Glomerular visceral epithelial cell (primary cell): ENCODE measurements at regions not wholly inside any gene's neighbourhood (a gene's known extent, or its start where the extent isn't known, plus 50 kb on each side); places are given as distances from the start of the nearest gene placed in this dataset.
"Not testable (repeated sequence)": the region's sequence is repeated elsewhere in the genome, so short reads cannot be mapped to it uniquely, and the experiment has no call there.

Experiments
- DNase-seq: peaks from one replicate; pipeline ENCODE4 v3.0.0-alpha.2; 2016; ENCODE audit errors: extremely low spot score

DNA sequence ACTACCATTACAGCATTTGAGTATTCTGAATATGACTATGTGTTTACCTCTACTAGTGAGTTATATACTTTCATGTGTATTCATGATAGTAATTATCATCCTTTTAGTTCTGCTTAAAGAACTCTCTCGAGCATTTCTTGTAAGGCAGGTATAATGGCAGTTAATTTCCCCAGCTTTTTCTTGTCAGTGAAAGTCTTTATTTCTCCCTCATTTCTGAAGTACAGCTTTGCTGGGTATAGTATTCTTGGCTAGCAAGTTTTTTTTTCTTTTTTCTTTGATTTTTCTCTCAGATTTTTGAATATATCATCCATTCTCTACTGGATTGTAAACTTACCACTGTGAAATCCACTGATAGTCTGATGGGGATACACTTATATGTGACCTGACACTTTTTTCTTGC lies 165.9 kb upstream of the ARHGAP5 start:
- DNase-seq: no peak

DNA sequence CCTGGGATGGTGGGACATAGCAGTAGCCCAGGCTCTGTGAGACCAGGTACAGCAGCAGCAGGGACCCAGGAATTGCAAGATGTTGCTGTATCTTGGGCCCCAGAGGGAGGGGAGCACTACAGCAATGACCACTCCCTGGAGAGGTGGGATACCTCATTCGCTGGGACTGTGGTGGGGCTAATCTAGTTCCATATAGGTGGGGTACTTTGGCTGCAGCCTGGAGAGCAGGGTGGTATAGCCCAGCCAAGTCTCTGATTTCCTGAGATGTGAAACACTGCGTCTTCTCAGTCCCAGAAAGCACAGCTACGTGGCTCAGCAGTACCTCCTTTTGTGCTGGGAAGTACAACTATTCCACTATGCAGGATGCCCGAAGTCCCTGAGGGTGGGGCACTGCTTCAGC lies 163.7 kb upstream of the ARHGAP5 start:
- no peak for DNase-seq

DNA sequence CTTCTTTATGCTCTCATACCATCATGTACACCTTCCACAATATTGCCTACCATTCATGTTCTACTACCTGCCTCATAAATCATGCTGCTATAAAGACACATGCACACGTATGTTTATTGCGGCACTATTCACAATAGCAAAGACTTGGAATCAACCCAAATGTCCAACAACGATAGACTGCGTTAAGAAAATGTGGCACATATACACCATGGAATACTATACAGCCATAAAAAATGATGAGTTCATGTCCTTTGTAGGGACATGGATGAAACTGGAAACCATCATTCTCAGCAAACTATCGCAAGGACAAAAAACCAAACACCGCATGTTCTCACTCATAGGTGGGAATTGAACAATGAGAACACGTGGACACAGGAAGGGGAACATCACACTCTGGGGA lies 158.8 kb upstream of the ARHGAP5 start:
- DNase-seq: not testable (repeated sequence)

DNA sequence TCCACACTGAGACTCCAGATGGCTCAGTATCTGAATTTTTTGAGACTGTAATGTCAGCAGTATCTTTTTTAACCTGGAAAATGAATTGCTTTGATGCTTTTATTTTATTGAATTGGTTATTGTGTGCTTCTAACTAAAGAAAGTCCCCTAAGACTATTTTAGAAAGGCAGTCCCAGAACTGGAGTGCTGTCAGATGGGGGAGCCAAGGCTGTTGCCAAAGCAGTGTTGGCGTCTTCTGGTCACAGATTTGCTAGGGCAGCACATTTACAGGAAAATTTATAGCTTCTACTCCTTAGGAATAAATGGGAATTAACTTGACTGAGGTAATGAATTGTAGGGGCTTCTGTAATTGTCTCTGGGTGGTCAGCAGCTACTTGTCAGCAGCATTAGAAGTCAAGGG lies 157.1 kb upstream of the ARHGAP5 start:
- no peak for DNase-seq

DNA sequence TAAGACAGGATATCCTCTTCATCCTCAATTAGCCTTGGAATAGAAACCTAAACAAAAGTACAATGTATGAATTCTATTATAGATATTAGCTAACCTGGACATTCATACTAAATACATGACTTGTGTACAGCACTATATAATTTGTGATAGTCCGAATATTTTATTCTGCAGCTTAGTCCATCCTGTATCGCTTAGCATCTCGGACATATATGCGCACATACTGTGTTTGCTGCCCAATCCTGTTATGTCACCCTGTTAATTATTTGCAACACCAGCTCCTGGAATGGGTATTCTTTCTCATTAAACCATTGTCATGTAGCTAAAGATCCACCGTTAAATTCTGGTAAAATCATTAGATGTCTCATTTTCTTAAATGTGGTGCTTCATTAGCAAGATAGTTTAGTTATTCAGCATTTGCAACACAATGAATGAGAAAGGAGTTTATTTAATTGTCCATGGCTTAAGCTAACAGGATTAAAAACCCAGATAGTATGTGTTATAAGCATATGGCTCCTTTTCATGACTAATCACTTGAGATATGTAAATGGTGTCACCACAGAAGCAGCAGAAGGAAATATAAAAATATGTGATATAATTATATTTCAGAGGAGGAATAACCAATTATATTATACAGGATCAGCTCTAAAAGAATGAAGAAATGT lies 156.0 kb upstream of the ARHGAP5 start:
- DNase-seq: no peak

DNA sequence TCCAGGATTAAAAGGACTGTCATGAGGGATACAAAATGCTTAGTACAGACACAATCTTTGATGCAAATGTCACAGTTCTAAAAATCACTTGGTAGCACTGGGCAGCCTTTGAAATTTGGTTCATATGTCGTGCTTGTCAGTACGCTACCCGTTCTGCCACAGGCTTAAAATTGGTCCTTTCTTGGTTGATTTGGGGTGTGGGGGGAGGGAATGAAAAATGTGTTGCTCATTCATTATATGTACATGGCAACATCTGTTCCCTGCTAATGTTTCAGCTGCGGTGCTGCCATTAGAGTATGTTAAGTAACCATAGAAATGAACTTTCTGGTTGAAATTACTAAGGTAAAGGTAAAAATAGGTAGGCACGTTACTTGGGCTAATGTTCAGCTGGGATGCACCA lies 155.4 kb upstream of the ARHGAP5 start:
- DNase-seq: no peak

DNA sequence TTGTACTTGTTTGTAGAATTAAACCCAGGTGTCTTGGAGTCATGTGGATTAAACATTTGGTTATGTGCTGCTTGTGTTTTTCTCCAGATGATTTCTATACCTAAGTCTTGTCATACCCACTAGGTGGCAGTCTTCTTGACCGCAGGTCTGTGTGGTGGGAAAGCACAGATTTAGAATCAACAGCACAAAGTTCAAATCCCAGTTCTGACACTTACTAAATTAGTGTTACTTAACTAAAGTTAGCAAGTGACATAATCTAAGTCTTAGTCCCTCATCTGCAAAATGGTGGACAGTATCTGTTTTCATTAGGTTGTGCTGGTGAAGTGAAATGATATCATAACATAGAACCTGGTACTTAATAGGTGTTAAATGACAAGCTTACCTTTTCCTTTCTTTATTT lies 151.0 kb upstream of the ARHGAP5 start:
- DNase-seq: peak; percentile 44

DNA sequence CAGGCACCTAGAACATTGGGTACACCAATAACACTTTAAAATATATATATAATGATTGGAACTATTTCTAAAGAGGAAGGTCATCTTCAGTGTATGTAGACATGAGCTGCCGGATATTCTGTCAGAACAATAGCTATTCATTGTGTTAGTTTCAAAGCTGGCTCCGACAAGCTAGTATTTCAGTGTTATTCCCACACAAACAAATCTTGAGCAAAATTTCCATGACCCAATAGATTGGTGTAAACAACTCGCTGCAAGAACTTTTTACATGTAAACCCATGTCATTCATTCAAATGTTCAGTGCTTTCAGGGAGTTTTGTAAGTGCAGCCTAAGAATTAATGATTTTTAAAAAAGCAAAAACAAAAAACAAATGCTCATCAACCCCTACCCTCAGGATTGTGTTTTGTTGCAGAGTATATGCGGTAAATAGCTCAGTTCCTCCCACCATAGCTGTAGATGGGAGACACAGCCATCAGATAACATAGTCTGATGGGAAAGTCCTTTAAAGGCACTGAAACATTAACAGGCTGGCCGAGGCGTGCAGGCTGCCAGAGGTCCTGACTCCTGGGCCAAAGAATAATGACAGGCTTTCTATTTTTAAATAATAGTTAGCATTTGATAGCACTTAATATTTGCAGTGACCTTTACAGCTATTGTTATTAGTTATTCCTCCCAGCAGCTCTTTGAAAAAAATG lies 150.3 kb upstream of the ARHGAP5 start:
- no peak for DNase-seq

DNA sequence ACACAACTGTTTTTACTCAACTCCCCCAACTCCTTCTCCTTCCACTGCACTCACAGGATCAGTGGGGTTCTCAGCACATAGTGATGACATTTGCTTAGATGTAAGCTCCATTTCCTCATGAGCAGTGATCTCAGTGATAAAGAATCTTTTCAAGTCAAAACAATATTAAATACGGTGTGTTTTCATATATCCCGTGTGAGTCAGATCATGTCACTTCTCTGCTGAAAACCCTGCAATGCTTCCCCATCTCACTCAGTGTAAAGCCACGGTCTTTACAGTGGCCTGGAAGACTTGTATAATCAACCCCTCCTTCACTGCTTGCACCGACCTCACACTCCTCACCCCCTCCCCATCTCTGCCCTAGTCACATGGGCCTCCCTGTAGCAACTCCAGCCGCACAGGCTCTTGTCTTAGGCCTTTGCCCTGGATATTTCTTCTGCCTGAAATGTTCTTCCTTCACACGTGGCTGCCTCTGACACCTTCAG lies 149.7 kb upstream of the ARHGAP5 start:
- DNase-seq: peak; percentile 91

DNA sequence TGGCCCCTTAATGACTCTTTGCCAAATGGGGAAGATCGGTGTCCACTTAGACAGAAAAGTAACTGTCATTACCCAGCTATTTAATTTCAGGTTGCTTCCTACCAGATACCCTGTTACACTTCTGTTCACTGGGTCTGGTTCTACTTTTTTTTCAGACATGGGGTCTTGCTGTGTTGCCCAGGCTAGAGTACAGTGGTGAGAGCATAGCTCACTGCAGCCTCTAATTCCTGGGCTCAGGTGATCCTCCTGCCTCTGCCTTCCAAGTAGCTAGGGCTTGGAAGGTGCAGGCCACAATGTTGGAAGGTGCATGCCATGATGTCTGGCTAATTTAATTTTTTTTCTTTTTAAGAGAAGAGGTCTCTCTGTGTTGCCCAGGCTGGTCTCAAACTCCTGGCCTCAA lies 147.0 kb upstream of the ARHGAP5 start:
- no peak for DNase-seq

DNA sequence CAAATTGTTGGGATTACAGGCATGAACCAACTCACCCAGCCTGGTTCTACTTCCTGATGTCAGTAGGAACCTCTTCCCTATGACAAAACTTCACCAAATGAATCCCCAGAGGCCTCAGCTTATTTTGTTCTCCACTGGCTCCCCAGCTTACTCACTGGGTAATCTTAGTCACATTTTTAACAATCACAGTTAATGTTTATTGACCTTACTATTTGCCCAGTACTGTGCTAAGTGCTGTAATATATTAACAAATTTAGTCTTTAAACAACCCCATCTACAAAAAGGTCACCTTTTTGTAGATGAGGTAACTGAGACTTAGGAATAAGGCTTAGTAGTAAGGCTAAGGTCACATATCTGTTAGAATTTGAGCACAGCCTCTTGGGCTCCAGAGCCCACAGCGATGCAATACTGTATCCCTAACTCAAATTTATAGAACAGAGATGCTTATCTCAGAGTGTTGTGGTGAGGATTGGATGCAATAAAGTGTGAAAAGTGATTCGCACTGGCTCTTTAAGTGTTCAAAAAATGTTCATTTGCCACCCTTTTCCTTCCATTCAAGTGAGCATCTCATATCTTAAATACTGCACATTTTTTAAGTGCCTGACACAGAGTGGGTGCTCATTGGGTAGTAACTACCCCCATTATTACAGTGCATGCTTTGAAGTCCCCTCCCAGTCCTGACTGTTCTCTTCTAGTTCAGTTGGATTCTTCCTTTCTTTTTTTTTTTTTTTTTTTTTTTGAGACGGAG lies 146.4 kb upstream of the ARHGAP5 start:
- DNase-seq: peak; percentile 39

DNA sequence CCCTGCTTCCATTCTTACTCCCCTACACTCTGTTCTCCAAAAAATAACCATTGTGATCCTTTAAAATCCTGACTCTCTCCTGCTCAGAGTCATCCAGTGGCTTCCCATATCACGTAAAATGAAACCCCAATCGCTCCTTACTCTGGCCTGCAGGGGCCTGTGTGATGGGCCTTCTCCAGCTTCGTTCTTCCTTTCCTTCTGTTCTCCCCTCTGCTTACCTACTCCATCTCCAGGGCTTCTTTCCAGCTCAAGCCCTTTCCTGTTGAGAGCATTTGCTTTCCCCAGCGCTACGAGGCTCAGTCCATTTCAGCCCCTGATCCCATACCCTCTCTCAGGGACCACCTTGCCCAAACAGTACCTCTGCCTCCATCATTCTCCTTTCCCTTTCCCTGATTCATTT lies 144.4 kb upstream of the ARHGAP5 start:
- no peak for DNase-seq

DNA sequence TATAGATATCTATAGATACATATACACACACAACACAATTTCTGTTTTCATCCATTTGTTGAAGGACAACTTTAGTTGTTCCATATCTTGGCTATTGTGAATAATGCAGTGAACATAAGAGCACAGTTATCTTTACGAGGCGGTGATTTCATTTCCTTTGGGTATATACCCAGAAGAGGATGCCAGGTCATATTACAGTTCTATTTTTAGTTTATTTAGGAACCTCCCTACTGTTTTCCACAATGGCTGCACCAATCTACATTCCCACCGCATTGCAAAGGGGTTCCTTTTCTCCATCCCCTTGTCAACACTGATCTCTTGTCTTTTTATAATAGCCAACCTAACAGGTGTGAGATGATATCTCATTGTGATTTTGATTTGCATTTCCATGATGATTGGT lies 143.4 kb upstream of the ARHGAP5 start:
- DNase-seq: no peak

DNA sequence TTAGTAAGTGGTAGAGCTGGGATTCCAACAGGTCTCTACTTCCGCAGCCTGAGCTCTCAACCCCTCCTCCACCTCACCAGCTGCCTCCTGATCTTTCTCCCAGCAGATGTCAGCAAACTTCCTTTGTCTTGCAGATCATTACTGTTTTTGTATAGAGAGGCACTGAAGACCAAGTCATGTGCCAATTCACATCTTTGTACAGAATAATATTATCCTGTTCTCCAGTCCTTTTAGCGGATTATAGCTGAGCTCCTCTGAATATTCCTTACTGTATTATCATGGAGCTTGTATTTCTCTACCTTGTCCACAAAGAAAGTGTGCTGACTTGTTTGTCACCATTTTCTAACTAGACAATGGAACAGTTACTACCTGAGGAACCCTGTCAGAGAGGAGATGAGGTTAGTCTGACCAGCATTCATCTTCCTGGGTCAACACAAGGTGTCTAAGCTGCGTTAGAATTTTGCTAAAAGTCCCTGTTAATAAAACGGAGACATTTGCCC lies 142.3 kb upstream of the ARHGAP5 start:
- DNase-seq: peak; percentile 75

DNA sequence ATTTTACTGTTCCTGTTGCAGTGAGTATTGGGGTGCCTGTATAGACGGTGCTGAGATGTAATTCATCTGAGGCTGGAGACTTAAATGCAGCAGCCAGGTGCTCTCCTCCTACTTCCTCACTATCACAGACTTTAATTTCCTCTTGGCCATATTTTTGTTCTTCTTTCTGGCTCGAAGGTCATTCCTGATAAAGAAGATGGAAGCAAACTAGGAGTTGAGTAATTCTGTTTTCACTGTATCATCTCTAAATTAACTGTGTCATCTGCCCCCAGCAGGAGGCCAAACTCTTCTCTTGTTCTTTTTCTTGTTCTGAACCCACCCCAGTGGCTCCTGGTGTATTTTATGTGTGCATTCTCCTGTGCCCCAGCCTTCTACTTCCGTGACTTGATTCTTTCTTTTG lies 141.7 kb upstream of the ARHGAP5 start:
- peak; percentile 7 for DNase-seq

DNA sequence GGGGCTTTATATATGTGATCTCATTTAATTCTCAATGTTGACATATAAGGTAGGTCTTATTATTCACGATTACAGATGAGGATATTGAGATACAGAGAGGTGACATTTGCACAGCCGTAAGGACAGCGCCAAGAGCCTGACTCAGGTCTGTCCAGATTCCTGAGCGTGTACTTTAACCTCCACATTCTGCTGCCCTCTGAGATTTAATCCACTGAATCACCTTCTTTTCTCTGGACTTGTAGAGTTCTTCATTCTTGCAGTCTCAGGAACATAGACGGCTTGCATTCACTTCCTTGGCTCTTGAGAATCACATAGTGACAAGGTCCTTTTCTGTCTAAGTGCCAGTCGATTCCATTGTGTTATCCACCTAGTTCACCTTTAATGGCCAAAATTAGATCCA lies 141.0 kb upstream of the ARHGAP5 start:
- peak; percentile 16 for DNase-seq

DNA sequence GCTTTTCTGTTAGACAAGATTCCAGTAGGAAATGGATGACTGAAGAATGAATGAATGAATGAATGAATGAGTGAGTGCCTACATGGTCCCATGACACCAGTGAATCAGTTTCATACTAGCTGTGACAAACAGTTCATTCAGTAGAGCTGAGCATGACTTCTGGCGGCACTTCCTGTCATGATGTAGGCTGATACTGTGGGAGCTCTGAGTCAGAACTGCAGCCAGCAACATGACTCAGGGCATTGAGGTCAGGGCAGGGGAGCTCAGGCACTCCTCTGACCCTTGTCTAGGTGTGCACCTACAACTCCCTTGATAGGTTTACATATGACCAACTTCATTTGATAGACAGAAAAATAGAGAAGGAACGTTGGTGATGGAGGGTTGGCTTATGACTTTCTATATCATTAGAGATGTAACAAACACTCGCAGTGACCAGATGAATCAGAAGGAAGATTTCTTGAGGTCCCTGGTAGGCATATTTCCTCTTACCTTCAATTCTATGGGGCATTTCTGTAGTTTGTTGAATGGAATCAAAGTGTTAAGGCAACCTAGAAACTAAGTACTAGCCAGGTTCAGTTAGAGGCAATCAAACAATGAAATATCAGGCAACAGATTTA lies 139.3 kb upstream of the ARHGAP5 start:
- DNase-seq: peak; percentile 86

DNA sequence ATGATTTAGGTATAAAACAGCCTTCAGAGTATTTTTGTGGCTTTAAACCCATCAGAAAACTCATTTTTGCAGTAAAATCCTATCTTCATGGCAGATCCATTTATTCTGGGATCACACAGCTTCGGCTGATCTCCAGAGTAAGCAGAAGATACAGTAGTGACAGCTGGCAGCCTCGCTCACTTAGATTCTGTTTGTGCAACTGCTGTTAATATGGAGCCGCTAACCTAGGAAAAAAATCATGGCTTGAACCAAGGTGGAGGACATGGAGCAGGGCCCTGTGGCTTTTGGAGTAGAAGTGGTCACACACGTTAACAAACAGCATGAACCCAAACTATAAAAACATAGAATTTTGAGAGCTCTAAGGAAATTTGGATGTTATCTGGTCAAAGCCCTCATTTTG lies 137.2 kb upstream of the ARHGAP5 start:
- DNase-seq: no peak

DNA sequence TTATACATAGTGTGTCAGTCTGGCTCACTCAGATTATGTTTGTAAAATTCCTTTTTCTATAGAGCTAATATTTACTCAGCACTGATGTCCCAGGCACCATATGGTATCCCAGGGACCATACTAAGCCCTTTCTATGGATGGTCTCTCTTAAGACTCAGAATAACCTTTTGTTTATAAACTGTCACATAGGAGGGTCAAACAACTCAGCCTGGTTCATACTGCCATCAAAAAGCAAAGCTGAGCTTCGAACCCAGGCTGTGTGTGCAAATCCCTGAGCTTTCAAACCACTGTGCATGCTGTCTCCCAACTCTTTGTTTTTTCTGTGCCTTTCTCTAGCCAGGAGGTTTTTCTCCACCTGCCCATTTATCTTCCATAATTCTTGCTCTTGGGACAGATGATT lies 135.6 kb upstream of the ARHGAP5 start:
- no peak for DNase-seq

DNA sequence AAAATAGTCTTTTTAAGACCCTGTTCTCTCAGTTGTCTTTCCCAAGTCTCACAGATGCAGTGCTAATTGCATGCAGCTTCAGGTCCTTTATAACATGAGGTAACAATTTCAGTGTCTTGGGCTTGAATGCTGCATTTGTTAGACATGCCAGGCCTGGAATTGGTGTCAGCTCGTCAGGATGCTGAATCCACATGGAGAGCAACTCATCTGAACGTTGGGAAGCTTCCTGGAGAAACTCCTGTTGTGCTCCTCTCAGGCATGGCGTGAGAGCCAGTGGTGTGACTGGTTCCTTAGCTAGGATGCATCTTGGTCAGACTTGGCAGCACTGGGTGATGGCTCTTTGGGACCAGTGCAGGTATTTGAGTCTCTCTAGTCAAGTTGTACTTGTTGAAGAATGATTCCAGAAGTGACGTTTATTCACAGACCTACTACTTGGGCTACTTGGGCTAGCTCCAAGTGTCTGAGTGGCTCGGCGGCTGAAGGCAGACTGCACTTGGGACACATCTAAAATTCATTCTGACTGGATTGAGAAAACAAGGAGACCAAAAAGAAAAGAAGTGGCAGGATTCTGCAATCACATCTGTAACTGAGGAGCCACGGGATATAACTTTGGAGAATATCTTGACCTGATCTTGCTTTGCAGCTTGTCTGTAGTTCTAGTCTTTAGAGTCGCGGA lies 134.8 kb upstream of the ARHGAP5 start:
- DNase-seq: no peak

DNA sequence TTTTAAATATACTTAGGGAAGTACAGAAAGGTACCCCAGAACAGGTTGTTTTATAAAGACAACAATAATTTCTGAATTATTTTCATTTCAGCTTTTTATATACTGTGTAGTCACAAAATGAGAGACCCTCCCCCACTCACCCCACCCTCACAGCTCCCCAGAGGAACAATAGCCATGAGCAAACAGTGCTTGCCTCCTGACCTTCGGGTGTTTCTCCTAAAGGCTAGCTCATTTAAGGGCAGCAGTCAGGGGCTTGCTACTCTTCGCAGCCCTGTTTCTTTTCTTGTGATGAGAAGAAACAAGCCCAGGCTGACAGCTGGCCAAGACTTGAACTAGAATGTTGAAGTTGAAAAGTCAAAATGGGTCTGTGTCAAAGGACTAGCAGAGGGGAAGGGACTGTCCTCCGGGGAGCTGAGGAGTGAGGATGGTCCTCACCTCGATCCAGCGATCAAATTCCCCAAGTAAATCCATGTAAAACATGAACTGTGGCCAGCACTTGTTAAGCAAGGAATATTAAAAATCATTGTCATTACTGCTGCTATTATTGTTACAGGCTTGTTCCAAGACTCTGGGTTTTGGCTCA lies 133.8 kb upstream of the ARHGAP5 start:
- no peak for DNase-seq
